ENCODE measurements at regions not wholly inside any gene's neighbourhood (a gene's known extent, or its start where the extent isn't known, plus 50 kb on each side); places are given as distances from the start of the nearest gene placed in this dataset.

- no peak for DNase-seq
Measured at GRCh38 chr15:66906668-66907614, 158.5 kb upstream of the SMAD3 start.

- DNase-seq = peak; percentile 79
Measured at GRCh38 chr15:66907826-66908743, 157.3 kb upstream of the SMAD3 start.

- DNase-seq = no peak
Measured at GRCh38 chr15:66908744-66909095, 156.7 kb upstream of the SMAD3 start.

GRCh38 chr15:66909381-66909890 is 156.0 kb upstream of the SMAD3 start:
- no peak for DNase-seq

GRCh38 chr15:66911131-66911700 is 154.2 kb upstream of the SMAD3 start:
- DNase-seq = no peak

- DNase-seq = no peak
Measured at GRCh38 chr15:66912001-66912400, 153.4 kb upstream of the SMAD3 start.

GRCh38 chr15:66912441-66912840 is 153.0 kb upstream of the SMAD3 start:
- no peak for DNase-seq

GRCh38 chr15:66917904-66918448 is 147.4 kb upstream of the SMAD3 start:
- no peak for DNase-seq

GRCh38 chr15:66919421-66919820 is 146.0 kb upstream of the SMAD3 start:
- no peak for DNase-seq

GRCh38 chr15:66921319-66921915 is 144.0 kb upstream of the SMAD3 start:
- peak; percentile 67 for DNase-seq

GRCh38 chr15:66922608-66923007 is 142.8 kb upstream of the SMAD3 start:
- DNase-seq = no peak

GRCh38 chr15:66923438-66923881 is 141.9 kb upstream of the SMAD3 start:
- DNase-seq = no peak

- DNase-seq = no peak
Measured at GRCh38 chr15:66924889-66925288, 140.5 kb upstream of the SMAD3 start.

GRCh38 chr15:66925721-66926120 is 139.7 kb upstream of the SMAD3 start:
- DNase-seq = no peak

- no peak for DNase-seq
Measured at GRCh38 chr15:66927201-66928077, 138.0 kb upstream of the SMAD3 start.

GRCh38 chr15:66928101-66928500 is 137.3 kb upstream of the SMAD3 start:
- no peak for DNase-seq

GRCh38 chr15:66928784-66929183 is 136.6 kb upstream of the SMAD3 start:
- no peak for DNase-seq

GRCh38 chr15:66929843-66930402 is 135.5 kb upstream of the SMAD3 start:
- DNase-seq = no peak

GRCh38 chr15:66931768-66932633 is 133.4 kb upstream of the SMAD3 start:
- no peak for DNase-seq

GRCh38 chr15:66932634-66933024 is 132.8 kb upstream of the SMAD3 start:
- DNase-seq = no peak

All from left hindlimb (tissue), 1 donor.